ENCODE measurements at regions not wholly inside any gene's neighbourhood (a gene's known extent, or its start where the extent isn't known, plus 50 kb on each side); places are given as distances from the start of the nearest gene placed in this dataset.

GRCh38 chr4:160175064-160175643 is 1072.3 kb downstream of the RAPGEF2 start:
- peak; percentile 43 for ATAC-seq
- no peak overlapping the region for H3K4me3 Mint-ChIP-seq
- TF ChIP-seq ZNF416 (CRISPR knock-in tag; IDR thresholded peaks at IDR 0.05) = no peak
- no peak for TF ChIP-seq MAX (CRISPR knock-in tag; IDR thresholded peaks at IDR 0.05)
- no peak for TF ChIP-seq ZNF532 (CRISPR knock-in tag; IDR thresholded peaks at IDR 0.05; ENCODE audit: borderline replicate concordance)
- no peak for TF ChIP-seq ATF1 (CRISPR knock-in tag; IDR thresholded peaks at IDR 0.05)
- no peak for TF ChIP-seq AFF4 (CRISPR knock-in tag; IDR thresholded peaks at IDR 0.05; ENCODE audit: borderline replicate concordance)
- TF ChIP-seq CREM (CRISPR knock-in tag; IDR thresholded peaks at IDR 0.05) = no peak
- no peak for TF ChIP-seq ZNF512 (CRISPR knock-in tag; IDR thresholded peaks at IDR 0.05; ENCODE audit: borderline replicate concordance)
- no peak for TF ChIP-seq ZNF671 (CRISPR knock-in tag; IDR thresholded peaks at IDR 0.05)
- TF ChIP-seq ZBTB21 (CRISPR knock-in tag; IDR thresholded peaks at IDR 0.05; ENCODE audit: borderline replicate concordance) = no peak
- no peak for TF ChIP-seq E2F5 (CRISPR knock-in tag; IDR thresholded peaks at IDR 0.05)
- no peak for TF ChIP-seq AR (CRISPR knock-in tag; IDR thresholded peaks at IDR 0.05)
- TF ChIP-seq OVOL2 (CRISPR knock-in tag; IDR thresholded peaks at IDR 0.05; ENCODE audit: borderline replicate concordance) = no peak
- no peak for TF ChIP-seq ERG (CRISPR knock-in tag; IDR thresholded peaks at IDR 0.05)
- no peak for TF ChIP-seq HMGA2 (CRISPR knock-in tag; IDR thresholded peaks at IDR 0.05)
- no peak for TF ChIP-seq ZNF232 (CRISPR knock-in tag; IDR thresholded peaks at IDR 0.05)
- POLR2A ChIA-PET = no interaction called here
- no peak overlapping the region for H3K27ac Mint-ChIP-seq
- no peak for DNase-seq (ENCODE audit: low spot score)
- H3K27me3 Mint-ChIP-seq (ENCODE audit: low read depth) = no peaks in the 10 kb centered on the region
- H3K36me3 Mint-ChIP-seq = peaks cover 9% of the 10 kb centered on the region
- CTCF ChIA-PET = no interaction called here
- H3K9me3 Mint-ChIP-seq = peaks cover 15% of the 10 kb centered on the region
- H3K4me1 Mint-ChIP-seq = peaks cover 3% of the 10 kb centered on the region; the same call in 1 of the 2 replicates

Measured in WTC11 (cell line).